H9 (cell line): ENCODE measurements at regions not wholly inside any gene's neighbourhood (a gene's known extent, or its start where the extent isn't known, plus 50 kb on each side); places are given as distances from the start of the nearest gene placed in this dataset.

Experiments
- DNase-seq: peaks from one replicate; pipeline ENCODE4 v3.0.0-alpha.2; 2017
- H2AFZ ChIP-seq: one replicate; pipeline ENCODE4 v1.6.1; 2013; ENCODE audit warnings: mild to moderate bottlenecking, low read length, control low read depth, moderate library complexity
- H2AK5ac ChIP-seq: 2 replicates; pipeline ENCODE4 v1.6.1; 2013; ENCODE audit warnings: low read length, control low read depth, mixed read lengths; ENCODE audit not compliant: insufficient read length
- H2BK120ac ChIP-seq: one replicate; pipeline ENCODE4 v1.6.1; 2013; ENCODE audit warnings: low read depth, mild to moderate bottlenecking, low read length, control low read depth, inconsistent platforms; ENCODE audit not compliant: poor library complexity, severe bottlenecking
- H2BK12ac ChIP-seq: 2 replicates; pipeline ENCODE4 v1.6.1; 2013; ENCODE audit warnings: low read length, control low read depth, mixed read lengths, low read depth; ENCODE audit not compliant: insufficient read length
- H2BK15ac ChIP-seq: 2 replicates; pipeline ENCODE4 v1.6.1; 2013; ENCODE audit warnings: low read depth, low read length, control low read depth
- H2BK20ac ChIP-seq: one replicate; pipeline ENCODE4 v1.6.1; 2013; ENCODE audit warnings: low read depth, mild to moderate bottlenecking, low read length, control low read depth, inconsistent platforms; ENCODE audit not compliant: poor library complexity, severe bottlenecking
- H2BK5ac ChIP-seq: 2 replicates; pipeline ENCODE4 v1.6.1; 2013; ENCODE audit warnings: low read length, control low read depth, mixed read lengths; ENCODE audit not compliant: insufficient read length
- H3K14ac ChIP-seq: 2 replicates; pipeline ENCODE4 v1.6.1; 2013; ENCODE audit warnings: low read length, control low read depth; ENCODE audit not compliant: insufficient read depth
- H3K18ac ChIP-seq: 2 replicates; pipeline ENCODE4 v1.6.1; 2013; ENCODE audit warnings: low read depth, mild to moderate bottlenecking, mixed read lengths, low read length, control low read depth; ENCODE audit not compliant: insufficient read length
- H3K23ac ChIP-seq: 2 replicates; pipeline ENCODE4 v1.6.1; 2013; ENCODE audit warnings: low read length, control low read depth, mixed read lengths, low read depth; ENCODE audit not compliant: insufficient read length
- H3K23me2 ChIP-seq: 2 replicates; pipeline ENCODE4 v1.6.1; 2013; ENCODE audit warnings: low read depth, mild to moderate bottlenecking, mixed read lengths, low read length, control low read depth; ENCODE audit not compliant: insufficient read length, poor library complexity, severe bottlenecking
- H3K27ac ChIP-seq: 2 replicates; pipeline ENCODE4 v1.5.1; 2013; ENCODE audit warnings: low read length, control low read depth, mixed read lengths, low read depth; ENCODE audit not compliant: insufficient read length
- H3K27me3 ChIP-seq: 2 replicates; pipeline ENCODE4 v1.6.1; 2013; ENCODE audit warnings: low read length, control low read depth, inconsistent platforms; ENCODE audit not compliant: insufficient read depth
- H3K4ac ChIP-seq: 2 replicates; pipeline ENCODE4 v1.6.1; 2013; ENCODE audit warnings: low read depth, mild to moderate bottlenecking, control low read depth, inconsistent platforms, low read length, moderate library complexity
- H3K4me1 ChIP-seq: 2 replicates; pipeline ENCODE4 v1.6.1; 2013; ENCODE audit warnings: low read length, control low read depth, inconsistent platforms; ENCODE audit not compliant: insufficient read depth
- H3K4me2 ChIP-seq: 2 replicates; pipeline ENCODE4 v1.6.1; 2013; ENCODE audit warnings: low read length, control low read depth, mixed read lengths; ENCODE audit not compliant: insufficient read length, insufficient read depth
- H3K56ac ChIP-seq: 2 replicates; pipeline ENCODE4 v1.6.1; 2013; ENCODE audit warnings: low read depth, mild to moderate bottlenecking, mixed read lengths, low read length, control low read depth; ENCODE audit not compliant: insufficient read length
- H3K79me1 ChIP-seq: 2 replicates; pipeline ENCODE4 v1.6.1; 2013; ENCODE audit warnings: low read depth, mild to moderate bottlenecking, moderate library complexity, low read length, control low read depth, inconsistent platforms; ENCODE audit not compliant: insufficient read depth, poor library complexity, severe bottlenecking
- H3K79me2 ChIP-seq: 2 replicates; pipeline ENCODE4 v1.6.1; 2013; ENCODE audit warnings: low read length, control low read depth, inconsistent platforms; ENCODE audit not compliant: insufficient read depth
- H3K9ac ChIP-seq: 2 replicates; pipeline ENCODE4 v1.6.1; 2013; ENCODE audit warnings: low read length, control low read depth, mixed read lengths; ENCODE audit not compliant: insufficient read length; ENCODE audit errors: extremely low read depth
- H3K9me3 ChIP-seq: one replicate; pipeline ENCODE4 v1.6.1; 2013; ENCODE audit warnings: low read depth, low read length, inconsistent platforms; ENCODE audit not compliant: control insufficient read depth
- H3T11ph ChIP-seq: one replicate; pipeline ENCODE4 v1.6.1; 2013; ENCODE audit warnings: mild to moderate bottlenecking, low read length, control low read depth, inconsistent platforms
- H4K20me1 ChIP-seq: one replicate; pipeline ENCODE4 v1.6.1; 2013; ENCODE audit not compliant: control insufficient read depth, insufficient read length, insufficient read depth
- H4K5ac ChIP-seq: 2 replicates; pipeline ENCODE4 v1.6.1; 2013; ENCODE audit warnings: low read depth, mild to moderate bottlenecking, mixed read lengths, low read length, control low read depth; ENCODE audit not compliant: insufficient read length
- H4K8ac ChIP-seq: replicated peaks from 2 replicates; pipeline ENCODE4 v1.6.1; 2013; ENCODE audit warnings: low read length, control low read depth, mixed read lengths, low read depth; ENCODE audit not compliant: insufficient read length
- H4K91ac ChIP-seq: 2 replicates; pipeline ENCODE4 v1.6.1; 2013; ENCODE audit warnings: low read depth, mild to moderate bottlenecking, moderate library complexity, mixed read lengths, low read length, control low read depth; ENCODE audit not compliant: insufficient read length
- H3K27ac Mint-ChIP-seq, 3 experiments: 2 replicates in 2 of 3; 3 replicates in 1 of 3; pipeline ENCODE4 v1.8.0; 2020 to 2021; ENCODE audit warnings: mixed read lengths in 3 of 3, mild to moderate bottlenecking in 1 of 3, moderate library complexity in 1 of 3
- H3K27me3 Mint-ChIP-seq: 2 replicates; pipeline ENCODE4 v1.8.0; 2021; ENCODE audit warnings: low read depth, mild to moderate bottlenecking, moderate library complexity, mixed read lengths
- H3K36me3 Mint-ChIP-seq, 3 experiments: 2 replicates in 2 of 3; 3 replicates in 1 of 3; pipeline ENCODE4 v1.8.0; 2020 to 2021; ENCODE audit warnings: low read depth in 3 of 3, mixed read lengths in 3 of 3; ENCODE audit not compliant: insufficient read depth in 1 of 3
- H3K4me1 Mint-ChIP-seq, 2 experiments: 2 replicates each; pipeline ENCODE4 v1.8.0; 2020; ENCODE audit warnings: mixed read lengths in 2 of 2
- H3K4me3 Mint-ChIP-seq, 2 experiments: 2 replicates in 1 of 2; 3 replicates in 1 of 2; pipeline ENCODE4 v1.8.0; 2020 to 2021; ENCODE audit warnings: mild to moderate bottlenecking in 2 of 2, mixed read lengths in 2 of 2, moderate library complexity in 1 of 2
- H3K9me3 Mint-ChIP-seq, 2 experiments: 2 replicates in 1 of 2; 3 replicates in 1 of 2; pipeline ENCODE4 v1.8.0; 2020; ENCODE audit warnings: mild to moderate bottlenecking in 2 of 2, mixed read lengths in 2 of 2, moderate library complexity in 1 of 2
- CTCF ChIP-seq: fragments of 200-600 bp; sonication (generic); conservative IDR thresholded peaks from 3 replicates; pipeline ENCODE4 v1.8.0; 2021; ENCODE audit warnings: antibody characterized with exemption, mild to moderate bottlenecking
- WGBS: extraction: QIAGEN DNeasy Blood & Tissue Kit; methylation state at CpG from one replicate; pipeline ENCODE4 v1.1.7; 2013; ENCODE audit warnings: missing lambda C conversion rate, low lambda C conversion rate, mixed read lengths; ENCODE audit not compliant: insufficient read length; ENCODE audit errors: extremely low coverage; 5-methylcytosine and 5-hydroxymethylcytosine counted together

GRCh38 chr9:89676281-89676680 is 71.5 kb downstream of the GADD45G start:
- no peak overlapping the region for H3T11ph ChIP-seq
- H3K4ac ChIP-seq = no peak overlapping the region
- H3K4me1 Mint-ChIP-seq = peaks cover 67 to 73% of the 10 kb centered on the region in 2 experiments
- no CpG with 5 or more reads among the region's 22 CpGs for WGBS
- H3K9me3 ChIP-seq = peaks cover 8% of the 10 kb centered on the region
- no peak for TF ChIP-seq CTCF
- H3K79me2 ChIP-seq = no peaks in the 10 kb centered on the region
- peaks cover 16% of the 10 kb centered on the region for H3K4me1 ChIP-seq
- no peak overlapping the region for H3K4me3 Mint-ChIP-seq
- peak overlapping the region; percentile 17 for H4K91ac ChIP-seq
- H3K14ac ChIP-seq = peak overlapping the region; percentile 20; the same call in 1 of the 2 replicates
- H4K5ac ChIP-seq = no peak overlapping the region
- no peak overlapping the region for H2BK5ac ChIP-seq
- H2AFZ ChIP-seq = no peak overlapping the region
- H2AK5ac ChIP-seq = no peak overlapping the region
- no peak overlapping the region for H2BK15ac ChIP-seq
- H2BK20ac ChIP-seq = no peak overlapping the region
- peaks cover 4% of the 10 kb centered on the region for H3K27me3 Mint-ChIP-seq
- H2BK120ac ChIP-seq = no peak overlapping the region
- H4K20me1 ChIP-seq = no peaks in the 10 kb centered on the region
- H3K27me3 ChIP-seq = no peaks in the 10 kb centered on the region
- no peak overlapping the region for H3K27ac Mint-ChIP-seq
- H3K36me3 Mint-ChIP-seq = peaks cover 2 to 18% (median 6%) of the 10 kb centered on the region in 3 experiments; a peak in 5 of 7 replicates
- H3K27ac ChIP-seq = no peak overlapping the region
- H4K8ac ChIP-seq = no peak overlapping the region
- H3K23ac ChIP-seq = no peak overlapping the region
- H3K18ac ChIP-seq = no peak overlapping the region
- H3K79me1 ChIP-seq = no peaks in the 10 kb centered on the region
- H3K4me2 ChIP-seq = no peak overlapping the region
- no peaks in the 10 kb centered on the region for H3K23me2 ChIP-seq
- peaks cover 10 to 17% of the 10 kb centered on the region in 2 experiments for H3K9me3 Mint-ChIP-seq
- no peak for DNase-seq
- H3K56ac ChIP-seq = no peak overlapping the region
- no peak overlapping the region for H3K9ac ChIP-seq
- no peak overlapping the region for H2BK12ac ChIP-seq
